H1 (cell line): ENCODE measurements at regions not wholly inside any gene's neighbourhood (a gene's known extent, or its start where the extent isn't known, plus 50 kb on each side); places are given as distances from the start of the nearest gene placed in this dataset.

Experiments used
- ASH2L ChIP-seq: fragments of 200-600, 300-600 bp; sonication (generic); IDR thresholded peaks from one replicate; pipeline ENCODE4 v1.7.1; 2017; ENCODE audit warnings: low read length
- CEBPB ChIP-seq: IDR thresholded peaks from 2 replicates; pipeline ENCODE4 v1.6.1; 2012; ENCODE audit warnings: low read depth, low read length
- GABPA ChIP-seq: IDR thresholded peaks from 2 replicates; pipeline ENCODE4 v1.6.1; 2011; ENCODE audit warnings: mild to moderate bottlenecking, low read length, moderate library complexity, borderline replicate concordance; ENCODE audit not compliant: insufficient read depth
- HDAC2 ChIP-seq, 2 experiments: fragments of 300-600 bp in 1 of 2; sonication (generic) in 1 of 2; IDR thresholded peaks; 2 replicates each; pipeline ENCODE4 v1.6.1; 2011 to 2012; ENCODE audit warnings: low read depth in 2 of 2, low read length in 2 of 2, mild to moderate bottlenecking in 2 of 2, moderate library complexity in 2 of 2, borderline replicate concordance in 1 of 2, inconsistent platforms in 1 of 2
- POLR2AphosphoS5 ChIP-seq: IDR thresholded peaks from 2 replicates; pipeline ENCODE4 v1.6.1; 2011; ENCODE audit warnings: low read depth, low read length
- TBP ChIP-seq: IDR thresholded peaks from 2 replicates; pipeline ENCODE4 v1.6.1; 2011; ENCODE audit warnings: low read depth, low read length, improper control_type of control experiment
- USF2 ChIP-seq: IDR thresholded peaks from 2 replicates; pipeline ENCODE4 v1.6.1; 2011; ENCODE audit warnings: low read length, improper control_type of control experiment
- TF ChIP-seq, protein P1 (sequence below), 3 experiments: IDR thresholded peaks; 1 replicate in 2 of 3; 2 replicates in 1 of 3; pipeline versions ENCODE4 v1.5.1 to v1.6.1; 2011; ENCODE audit warnings: low read length in 3 of 3, mild to moderate bottlenecking in 3 of 3, inconsistent platforms in 2 of 3, low read depth in 1 of 3, moderate library complexity in 1 of 3; ENCODE audit not compliant: insufficient read depth in 1 of 3; ENCODE audit errors: control extremely low read depth in 1 of 3

- no peak for TF ChIP-seq CEBPB
- no peak for TF ChIP-seq POLR2AphosphoS5
- TF ChIP-seq USF2: no peak
- no peak for TF ChIP-seq ASH2L
- TF ChIP-seq, protein P1, sequence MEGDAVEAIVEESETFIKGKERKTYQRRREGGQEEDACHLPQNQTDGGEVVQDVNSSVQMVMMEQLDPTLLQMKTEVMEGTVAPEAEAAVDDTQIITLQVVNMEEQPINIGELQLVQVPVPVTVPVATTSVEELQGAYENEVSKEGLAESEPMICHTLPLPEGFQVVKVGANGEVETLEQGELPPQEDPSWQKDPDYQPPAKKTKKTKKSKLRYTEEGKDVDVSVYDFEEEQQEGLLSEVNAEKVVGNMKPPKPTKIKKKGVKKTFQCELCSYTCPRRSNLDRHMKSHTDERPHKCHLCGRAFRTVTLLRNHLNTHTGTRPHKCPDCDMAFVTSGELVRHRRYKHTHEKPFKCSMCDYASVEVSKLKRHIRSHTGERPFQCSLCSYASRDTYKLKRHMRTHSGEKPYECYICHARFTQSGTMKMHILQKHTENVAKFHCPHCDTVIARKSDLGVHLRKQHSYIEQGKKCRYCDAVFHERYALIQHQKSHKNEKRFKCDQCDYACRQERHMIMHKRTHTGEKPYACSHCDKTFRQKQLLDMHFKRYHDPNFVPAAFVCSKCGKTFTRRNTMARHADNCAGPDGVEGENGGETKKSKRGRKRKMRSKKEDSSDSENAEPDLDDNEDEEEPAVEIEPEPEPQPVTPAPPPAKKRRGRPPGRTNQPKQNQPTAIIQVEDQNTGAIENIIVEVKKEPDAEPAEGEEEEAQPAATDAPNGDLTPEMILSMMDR (IDR thresholded peaks at IDR 0.05; ENCODE audit: control extremely low read depth in 1 of 3, insufficient read depth in 1 of 3, low read depth in 1 of 3, low read length in 3 of 3): no peak
- no peak for TF ChIP-seq TBP
- no peak for TF ChIP-seq HDAC2 (IDR thresholded peaks at IDR 0.05; ENCODE audit: borderline replicate concordance in 1 of 2, low read depth in 2 of 2, low read length in 2 of 2)
- no peak for TF ChIP-seq GABPA
These were observed 339.4 kb upstream of the SNX7 start for GRCh38 chr1:98322086-98322485.
